HUDEP-2 (cell line): ENCODE measurements at regions not wholly inside any gene's neighbourhood (a gene's known extent, or its start where the extent isn't known, plus 50 kb on each side); places are given as distances from the start of the nearest gene placed in this dataset.

Experiments
- DNase-seq, 76 experiments: peaks; one replicate each; lab custom pipeline; 2025; ENCODE audit not compliant: unreplicated experiment in 76 of 76; lab: John Stamatoyannopoulos, UW

DNA sequence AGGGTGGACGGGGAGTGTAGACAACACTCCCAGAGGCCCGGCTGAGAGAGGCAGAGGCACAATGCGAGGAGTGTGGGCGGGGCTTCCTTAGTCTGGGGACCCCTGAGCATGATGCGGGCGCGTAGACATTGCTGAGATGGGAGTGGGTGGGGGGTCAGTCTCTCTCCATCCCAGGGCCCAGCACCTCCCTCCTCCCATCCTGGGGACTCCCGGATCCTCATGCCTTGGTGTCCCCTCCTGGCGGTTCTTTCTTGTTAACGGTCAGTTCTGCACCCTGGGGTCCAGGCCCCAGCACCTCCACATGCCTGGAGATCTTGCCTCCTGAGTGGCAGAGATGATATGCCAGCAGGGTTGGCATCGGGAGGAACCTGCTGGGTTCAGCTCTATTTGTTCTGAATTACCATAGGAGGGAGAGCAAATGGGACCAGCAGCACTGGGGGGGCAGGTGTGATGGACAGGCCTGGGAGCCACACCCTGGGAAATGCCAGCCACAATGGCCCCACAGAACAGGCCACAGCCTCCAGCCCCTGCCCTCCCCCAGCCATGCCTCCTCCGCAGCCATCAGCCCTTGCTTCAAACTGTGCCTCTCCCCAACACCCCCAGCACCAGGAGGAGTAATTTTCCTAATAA is 55.7 kb downstream of the RTL6 start:
- DNase-seq = no peak

DNA sequence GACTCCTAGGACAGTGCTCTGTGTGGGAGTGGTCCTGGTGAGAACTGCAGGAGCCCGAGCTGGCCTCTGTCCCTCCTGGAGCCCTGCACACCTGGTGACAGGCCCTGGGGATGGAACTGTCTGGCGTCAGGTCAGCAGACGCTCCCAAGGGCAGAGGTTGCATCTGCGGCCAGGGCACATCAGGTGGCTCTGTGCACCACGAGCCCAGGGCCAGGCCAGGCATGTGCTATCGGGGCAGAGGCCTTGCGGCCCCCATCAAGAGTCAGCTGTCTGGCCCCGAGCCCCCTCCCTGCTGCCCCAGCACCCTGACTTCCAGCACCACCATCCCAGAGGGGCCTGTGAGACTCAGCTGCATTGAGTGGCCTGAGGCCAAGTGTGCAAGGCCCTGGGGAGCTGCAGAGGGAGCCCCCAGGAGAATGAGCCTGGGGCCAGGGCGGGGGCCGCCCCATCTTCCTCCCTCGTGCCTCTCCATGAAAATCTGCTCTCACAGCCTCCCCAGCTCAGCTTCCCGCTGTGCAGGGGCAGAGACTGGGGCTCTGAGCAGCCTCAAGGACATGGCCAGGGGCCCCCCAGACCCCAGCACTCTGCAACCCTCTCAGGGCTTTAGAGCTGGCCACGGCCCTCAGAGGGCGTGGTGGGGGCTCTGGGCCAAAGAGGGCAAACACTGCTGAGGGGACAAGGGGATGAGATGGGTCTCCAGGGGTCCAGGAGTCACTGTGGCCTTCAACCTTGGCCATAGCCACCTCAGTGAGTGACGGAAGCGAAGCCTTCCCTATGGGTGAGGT is 56.4 kb downstream of the RTL6 start:
- no peak for DNase-seq

DNA sequence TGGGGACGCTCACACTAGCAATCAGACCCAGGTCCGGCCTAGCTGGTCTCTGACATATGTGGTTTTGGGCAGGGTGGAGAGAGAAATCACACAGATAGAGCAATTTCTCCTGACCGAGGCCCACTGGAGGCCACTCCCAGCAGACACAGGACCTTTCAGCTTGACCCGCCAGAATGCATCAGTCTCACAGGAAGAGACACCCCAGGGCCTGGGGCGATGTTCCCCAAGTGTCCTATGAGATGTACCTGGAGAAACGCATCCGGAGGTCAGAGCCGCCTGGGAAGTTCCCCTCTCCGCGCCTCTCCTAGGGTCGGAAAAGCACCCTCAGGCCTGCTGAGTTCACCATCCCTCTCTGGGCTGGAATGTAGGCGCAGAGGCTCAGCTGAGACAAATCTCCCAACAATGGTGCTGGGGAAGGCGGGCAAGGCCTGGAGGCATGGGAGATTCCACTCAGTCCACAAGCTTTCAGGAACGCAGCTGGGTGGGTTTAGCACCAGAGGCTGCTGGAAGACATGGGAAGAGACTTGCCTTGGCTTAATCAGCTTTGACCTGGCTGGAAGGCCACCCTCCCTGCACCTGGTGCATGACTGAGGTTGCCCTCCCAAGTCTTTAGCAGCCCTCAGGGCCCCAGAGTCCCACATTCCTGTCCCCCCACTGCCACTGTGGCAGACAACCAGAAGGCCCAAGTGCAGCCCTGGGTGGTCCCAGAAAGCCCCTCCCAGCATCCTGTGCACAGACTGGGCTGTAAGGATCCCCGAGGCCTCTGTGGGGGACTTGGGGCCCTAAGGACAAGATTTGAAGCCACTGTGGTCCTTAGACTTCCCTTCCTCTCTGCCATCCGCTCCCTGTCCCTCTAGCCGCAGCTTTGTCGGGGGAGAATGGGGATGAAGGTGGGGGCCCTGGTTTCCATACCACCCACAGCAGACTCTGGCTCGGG is 57.5 kb downstream of the RTL6 start:
- no peak for DNase-seq

DNA sequence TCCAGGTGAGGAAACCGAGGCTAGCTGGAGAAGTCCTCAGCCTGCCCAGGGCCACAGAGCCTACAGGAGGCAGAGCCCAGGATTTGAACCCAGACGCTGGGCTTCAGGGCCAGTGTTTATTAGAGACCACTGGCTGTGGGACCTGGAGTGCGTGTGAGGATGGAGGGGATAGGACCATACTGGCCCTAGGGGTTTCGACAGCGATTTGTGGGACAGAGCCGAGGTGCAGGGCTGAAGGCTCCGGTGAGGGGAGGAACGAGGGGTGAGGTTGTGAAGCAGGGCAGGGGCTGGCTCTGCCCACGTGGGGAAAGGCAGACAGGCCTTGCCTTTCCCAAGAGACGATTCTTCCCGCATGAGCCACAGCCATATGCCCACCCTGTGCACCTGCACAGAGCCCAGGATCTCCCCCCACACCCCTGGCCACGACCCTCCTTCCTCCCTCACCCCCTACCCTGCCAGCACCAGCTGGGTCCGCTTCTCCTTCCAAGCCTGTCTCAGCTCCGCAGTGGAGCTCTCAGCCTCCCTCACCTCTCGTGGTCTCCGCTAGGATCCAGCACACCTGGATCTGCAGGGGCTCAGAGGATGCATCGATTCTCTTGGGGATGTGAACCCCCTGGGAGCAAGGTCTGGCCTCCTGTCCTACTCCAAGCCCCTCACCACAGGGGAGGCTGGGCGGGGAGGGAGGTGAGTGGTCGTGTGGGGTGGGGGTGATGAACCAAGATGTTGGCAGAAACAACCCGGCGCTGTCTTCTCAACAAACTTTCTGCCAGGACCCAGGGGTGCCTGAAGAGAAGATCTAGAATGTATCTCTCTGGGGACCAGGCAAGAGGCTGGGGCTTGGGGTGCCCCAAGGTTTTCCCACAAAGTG is 58.4 kb downstream of the RTL6 start:
- DNase-seq = no peak

DNA sequence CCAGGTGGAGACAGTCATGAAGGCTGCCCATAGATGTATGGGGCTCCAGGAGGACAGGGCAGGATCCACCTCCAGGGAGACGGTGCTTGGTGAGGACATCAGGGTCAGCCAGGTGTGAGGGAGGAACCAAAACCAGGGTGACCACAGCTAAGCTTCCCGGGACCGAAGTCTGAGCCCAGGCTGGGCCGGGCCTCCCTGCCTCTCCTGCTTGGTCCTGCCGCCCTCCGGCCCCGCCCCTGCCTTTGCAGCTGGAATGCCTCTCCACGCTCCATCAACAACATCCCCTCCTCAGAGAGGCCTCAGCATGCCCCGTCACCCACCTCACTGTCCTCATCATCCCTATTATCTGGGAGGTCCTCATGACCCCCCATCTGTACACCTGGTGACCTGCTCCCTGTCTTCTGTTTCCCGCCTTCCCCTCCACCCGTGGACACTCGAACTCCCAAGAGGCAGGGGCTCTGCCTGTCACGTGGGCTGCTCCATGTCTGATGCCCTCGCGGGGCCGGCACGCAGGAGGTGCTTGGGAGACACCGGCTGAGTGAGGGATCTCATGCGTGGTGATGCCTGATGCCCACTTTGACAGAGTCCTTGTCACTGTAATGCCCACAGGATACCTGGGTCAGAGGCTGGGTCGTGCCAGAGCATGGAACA is 59.4 kb downstream of the RTL6 start:
- no peak for DNase-seq

DNA sequence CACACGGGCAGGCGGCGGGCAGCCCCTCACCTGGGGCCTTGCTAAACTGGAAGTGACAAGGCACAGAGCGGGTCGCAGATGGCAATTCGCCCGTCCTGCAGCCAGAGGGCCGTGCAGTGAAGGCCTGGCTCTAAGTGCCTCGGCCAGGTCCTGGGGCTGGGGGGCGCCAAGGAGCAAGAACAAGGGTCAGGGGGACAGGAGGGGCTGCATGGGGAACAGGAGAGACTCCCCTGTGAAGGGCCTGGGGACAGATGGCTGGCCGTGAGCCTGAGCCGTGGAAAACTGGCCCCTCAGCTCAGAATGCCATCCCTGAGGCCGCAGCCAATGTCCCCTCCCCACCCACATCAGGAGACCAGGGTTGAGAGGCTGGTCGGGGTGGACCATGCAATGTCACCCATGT is 60.0 kb downstream of the RTL6 start:
- DNase-seq = no peak

DNA sequence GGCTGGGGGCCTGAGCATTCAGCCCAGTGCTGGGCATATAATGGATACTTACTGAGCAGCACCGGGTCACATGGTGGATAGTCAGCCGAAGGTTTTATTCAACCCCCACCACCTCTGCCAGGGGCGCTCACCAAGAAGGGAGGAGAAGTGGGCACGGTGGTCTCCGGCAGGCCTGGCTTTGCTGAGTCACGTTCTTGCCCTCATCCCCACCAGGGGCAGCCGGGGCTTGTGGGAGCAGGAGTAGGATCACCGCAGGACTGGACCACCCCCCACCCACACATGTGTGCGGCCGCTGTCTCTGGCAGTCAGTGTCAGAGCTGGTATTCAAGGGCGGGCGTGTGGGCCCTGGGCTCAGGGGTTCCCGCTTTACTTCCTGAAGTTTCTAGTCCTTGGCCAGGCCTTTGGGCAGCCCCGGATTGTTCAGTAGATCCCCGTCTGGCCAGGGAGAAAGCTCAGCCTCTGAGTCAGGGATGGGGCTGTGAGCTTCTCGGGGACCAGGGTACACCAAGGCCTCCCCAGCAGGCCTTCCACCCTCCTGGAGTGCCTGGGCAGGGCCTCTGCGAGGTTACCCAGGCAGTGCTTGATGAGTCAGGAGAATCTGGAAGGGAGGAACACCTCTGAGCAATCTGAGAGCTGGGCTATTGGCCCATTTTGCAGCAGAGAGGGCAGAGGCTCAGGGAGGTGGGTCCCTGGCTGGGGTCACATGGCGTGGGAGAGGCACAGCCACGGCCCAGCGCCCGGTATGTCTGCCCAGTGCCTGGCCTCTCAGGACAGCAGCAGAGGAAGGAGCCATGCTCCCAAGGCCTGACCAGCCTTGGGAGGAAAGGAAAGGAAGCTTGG is 60.6 kb downstream of the RTL6 start:
- DNase-seq = no peak

DNA sequence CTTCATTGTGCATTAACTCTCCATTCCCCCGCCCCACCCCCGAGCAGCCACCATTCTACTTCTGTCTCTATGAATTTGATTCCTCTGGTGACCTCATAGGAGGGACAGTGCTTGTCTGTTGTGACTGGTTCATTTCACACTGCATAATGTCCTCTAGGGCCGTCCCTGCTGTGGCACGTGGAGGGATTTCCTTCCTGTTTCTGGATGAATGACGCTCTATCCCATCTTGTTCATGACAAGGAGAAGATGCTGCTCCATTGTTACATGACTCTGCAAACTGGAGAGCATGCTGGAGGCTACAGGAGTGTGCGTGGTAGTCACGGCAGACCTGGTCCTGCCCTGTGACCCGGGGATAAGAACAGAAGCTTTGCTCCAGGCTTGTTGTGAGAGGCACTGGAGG is 61.3 kb downstream of the RTL6 start:
- no peak for DNase-seq

DNA sequence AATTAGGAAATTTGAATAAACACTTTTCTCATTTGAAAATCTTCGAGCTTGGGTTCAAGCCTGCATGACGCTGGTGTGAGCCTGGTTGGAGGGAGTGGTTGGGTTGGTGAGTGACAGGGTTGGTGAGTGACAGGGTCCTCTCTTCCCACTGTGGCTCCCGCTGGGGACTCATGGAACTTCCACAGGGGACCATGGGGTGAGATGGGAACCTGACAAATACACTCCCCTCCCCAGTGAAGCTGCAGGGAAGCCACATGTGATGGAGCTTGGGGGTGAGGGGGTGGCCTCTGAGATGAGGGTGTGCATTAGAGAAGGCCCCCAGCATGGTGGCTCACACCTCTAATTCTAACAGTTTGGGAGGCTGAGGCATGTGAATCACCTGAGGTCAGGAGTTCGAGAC is 66.8 kb downstream of the RTL6 start:
- no peak for DNase-seq

DNA sequence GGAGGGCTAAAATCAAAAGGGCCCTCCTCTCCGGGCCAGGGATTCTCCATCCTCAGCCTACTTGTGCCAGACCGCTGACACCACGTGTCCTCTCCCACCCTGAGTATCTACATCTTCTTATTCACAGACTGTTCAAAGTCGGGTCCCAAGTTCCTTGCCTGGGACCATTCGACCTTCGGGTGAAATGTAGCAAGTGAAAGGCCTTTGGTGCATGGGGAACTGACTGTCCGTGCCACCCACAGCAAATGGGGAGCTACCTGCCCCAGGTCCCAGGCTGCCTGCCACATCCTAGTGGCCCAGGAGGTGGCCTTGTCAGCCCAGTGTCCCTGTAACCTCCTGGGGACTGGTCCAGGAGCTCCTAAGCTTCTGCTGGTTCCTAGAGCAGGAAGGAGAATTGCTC is 67.3 kb downstream of the RTL6 start:
- no peak for DNase-seq

DNA sequence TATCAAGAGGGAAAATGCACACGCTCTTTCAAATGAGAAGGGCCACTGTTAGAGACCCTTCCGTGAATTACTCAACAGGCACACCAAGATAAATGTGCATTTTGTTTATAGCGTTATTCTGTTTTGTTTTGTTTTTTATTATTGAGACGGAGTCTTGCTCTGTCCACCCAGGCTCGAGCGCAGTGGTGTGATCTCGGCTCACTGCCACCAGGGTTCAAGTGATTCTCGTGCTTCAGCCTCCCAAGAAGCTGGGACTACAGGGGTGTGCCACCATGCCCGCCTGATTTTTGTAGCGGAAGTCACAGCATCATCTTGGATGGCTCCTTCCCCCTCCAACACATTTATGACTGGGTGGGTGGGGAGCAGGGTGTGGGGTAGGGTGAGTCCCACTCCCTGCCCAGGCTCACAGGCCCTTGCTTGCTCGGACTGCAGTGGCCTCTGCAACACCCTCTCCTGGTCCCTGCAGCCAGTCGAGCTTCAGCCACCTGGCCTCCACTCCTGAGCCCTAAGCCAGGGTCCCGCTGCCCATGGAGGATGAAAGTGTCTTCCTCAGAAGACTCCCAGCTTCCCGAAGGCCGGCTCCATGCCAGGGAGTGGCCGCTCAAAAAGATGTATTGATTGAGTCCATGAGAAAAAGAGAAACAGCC is 68.0 kb downstream of the RTL6 start:
- no peak for DNase-seq

DNA sequence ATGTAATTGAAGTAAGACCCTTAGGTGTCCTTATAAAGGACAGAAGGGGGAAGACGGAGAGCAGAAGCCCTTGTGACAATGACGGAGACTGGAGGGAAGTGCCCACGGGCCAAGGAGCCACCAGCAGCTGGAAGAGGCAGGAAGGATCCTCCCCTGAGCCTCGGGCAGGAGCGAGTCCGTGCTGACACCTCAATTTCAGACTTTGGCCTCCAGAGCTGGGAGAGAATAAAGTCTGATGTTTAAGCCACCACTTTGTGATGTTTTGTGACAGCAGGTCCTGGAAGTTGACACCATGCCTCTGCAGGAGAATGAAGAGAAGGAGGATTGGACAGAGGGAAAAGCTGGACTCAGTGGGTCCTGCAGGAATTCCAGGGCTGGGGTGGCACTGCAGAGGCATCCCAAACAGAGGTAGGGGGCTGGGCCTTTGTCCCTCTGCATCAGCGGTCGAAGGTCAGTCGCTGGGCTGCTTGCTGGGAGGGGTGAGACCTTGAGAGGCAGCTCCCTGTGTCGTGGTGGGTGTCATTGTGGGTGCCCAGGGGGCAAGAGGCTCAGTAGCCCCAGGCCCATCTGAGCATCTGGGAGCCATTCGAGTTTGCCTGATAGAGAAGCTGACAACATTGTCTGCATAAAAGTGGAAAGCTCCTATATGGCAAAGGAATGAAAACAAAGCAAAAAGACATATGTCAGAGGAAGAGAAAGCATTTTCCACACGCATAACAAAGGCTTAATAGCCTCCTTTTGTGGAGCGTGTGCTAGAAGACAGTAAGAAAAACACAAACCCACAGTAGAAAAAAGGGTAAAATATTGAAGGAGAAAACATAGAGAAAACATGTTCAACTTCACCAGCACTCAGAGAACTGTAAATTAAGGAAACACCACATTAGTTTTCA is 68.8 kb downstream of the RTL6 start:
- no peak for DNase-seq

DNA sequence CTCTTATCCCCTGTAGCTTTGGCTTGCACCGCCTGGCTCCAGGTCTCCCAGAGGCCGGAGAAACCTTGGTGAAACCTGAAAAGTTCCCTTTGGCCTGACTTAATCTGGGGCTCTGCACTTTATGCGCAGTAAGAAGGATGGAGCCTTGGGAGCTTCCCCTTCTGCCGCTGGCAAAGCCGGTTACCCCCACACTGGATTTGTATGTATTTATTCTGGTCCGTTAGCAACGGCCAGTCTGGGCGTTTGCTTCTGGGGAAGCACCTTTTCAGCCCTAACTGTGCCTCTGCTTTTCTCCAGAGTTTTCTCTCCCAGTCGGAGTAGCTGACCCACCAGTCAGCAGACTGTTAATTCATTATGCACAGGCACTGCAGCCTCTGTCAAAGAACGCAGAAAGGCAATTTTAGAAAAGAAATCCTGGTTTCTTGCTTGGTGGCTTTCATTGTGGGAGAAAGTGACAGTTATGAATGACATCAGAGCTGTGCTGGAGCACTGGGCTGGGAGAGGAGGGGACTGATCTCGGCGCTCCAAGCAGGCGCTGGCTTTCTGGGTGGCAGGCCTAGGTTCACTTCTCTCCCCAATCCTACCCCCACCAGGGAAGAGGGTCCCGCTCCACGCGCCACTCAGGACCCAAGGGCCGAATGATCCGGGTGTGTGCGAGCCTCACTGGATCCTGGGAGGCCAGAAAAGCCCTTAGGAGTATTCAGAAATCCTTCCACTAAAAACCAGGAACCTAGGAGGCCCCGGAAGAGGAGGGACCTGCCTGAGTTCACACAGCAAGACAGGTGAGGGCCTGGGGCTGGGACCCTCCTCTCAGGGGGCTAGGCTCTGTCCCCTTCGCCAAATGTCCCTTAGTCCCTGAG is 70.2 kb downstream of the RTL6 start:
- no peak for DNase-seq

DNA sequence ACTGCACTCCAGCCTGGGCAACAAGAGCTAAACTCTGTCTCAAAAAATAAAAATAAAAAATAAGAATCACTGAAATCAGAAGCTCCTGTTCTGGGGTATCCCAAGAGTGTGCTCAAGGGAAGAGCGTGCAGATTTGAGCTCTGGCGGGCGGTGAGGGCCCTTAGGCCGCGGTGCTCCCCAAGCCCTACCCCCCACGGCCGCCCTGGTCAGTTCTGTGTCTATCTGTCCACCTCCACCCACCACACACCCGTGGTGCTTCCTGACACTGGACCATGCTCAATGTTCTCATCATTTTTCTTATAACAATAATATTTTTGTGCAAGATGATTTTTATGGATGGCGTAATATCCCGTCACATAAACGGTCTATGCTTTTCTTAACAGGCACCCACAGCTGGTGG is 71.1 kb downstream of the RTL6 start:
- no peak for DNase-seq

DNA sequence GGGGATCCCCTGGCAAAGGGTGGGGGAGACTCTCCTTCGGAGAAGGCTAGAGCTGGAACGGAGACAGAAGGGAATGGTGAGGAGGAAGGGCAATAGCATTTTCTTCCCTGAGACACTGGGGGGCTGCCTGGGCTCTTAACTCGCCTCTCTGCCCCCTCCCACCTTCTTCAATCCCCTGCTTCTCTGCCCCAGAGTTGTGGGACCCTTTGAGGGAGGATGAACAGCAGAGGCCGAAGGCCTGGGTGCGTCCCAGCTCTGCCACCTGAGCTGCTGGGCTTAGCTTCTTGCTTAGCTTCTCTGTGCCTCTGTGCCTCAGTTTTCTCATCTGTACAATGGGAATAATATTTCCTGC is 72.4 kb downstream of the RTL6 start:
- DNase-seq = no peak

DNA sequence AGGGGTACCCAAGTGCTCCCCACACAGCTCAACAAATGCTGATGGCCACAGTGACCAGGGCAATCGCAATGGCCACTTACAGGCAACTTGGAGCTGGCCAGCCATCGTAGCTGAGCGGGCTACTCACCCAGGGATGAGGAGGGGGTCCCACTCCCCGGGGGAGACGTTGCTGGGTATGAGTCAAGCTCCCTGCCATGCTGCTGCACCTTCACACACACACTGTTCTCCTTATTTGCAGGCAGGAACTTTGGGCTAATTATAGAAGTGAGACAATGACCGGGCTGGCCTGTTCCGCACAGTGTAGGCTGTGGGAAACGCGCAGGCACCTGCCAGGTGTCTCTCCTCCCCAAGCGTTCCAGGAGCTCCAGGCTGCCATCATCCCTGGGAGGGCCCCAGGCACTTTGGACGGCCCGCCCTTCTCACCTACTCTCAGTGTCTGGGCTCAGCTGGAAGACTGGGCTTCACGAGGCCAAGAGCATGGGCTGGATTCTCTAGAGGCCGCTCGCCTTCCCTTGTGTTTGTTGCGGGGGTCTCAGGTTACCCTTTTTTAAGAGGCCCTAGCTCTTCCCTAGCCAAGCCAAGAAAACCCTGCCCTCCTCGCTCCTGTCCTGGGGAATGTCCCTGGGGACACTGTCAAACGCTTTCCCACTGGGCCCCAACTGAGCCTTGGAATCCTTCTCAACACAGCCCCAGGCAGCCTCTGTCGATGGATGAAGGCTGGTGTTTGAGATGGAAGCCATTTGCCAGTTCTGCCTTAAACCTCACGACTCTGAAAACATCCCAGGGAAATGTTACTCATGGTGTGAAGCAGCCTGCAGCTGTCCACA is 73.0 kb downstream of the RTL6 start:
- DNase-seq = no peak
